NCI-H2227 (cell line): ENCODE measurements at regions not wholly inside any gene's neighbourhood (a gene's known extent, or its start where the extent isn't known, plus 50 kb on each side); places are given as distances from the start of the nearest gene placed in this dataset.
"Not testable (repeated sequence)": the region's sequence is repeated elsewhere in the genome, so short reads cannot be mapped to it uniquely, and the experiment has no call there.

Experiments
- DNase-seq: peaks from one replicate; lab custom pipeline; 2025; ENCODE audit not compliant: unreplicated experiment; lab: John Stamatoyannopoulos, UW

DNA sequence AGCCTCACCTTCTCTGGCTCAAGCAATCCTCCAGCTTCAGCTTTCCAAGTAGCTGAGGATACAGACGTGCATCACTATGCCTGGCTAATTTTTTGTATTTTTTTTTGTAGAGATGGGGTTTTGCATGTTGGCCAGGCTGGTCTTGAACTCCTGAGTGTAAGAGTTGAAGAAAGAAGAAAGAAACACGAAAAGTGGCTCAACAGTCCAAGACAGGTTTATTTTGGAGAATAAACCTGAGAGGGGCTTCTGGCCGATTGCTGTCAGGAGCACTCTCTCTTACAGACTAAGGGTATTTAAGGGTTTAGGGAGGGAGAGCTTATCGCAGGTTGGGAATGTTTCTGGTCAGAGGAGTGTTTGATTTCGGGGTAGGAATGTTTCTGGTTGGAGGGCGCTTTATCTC lies 75.9 kb downstream of the RRM2 start:
- not testable (repeated sequence) for DNase-seq

DNA sequence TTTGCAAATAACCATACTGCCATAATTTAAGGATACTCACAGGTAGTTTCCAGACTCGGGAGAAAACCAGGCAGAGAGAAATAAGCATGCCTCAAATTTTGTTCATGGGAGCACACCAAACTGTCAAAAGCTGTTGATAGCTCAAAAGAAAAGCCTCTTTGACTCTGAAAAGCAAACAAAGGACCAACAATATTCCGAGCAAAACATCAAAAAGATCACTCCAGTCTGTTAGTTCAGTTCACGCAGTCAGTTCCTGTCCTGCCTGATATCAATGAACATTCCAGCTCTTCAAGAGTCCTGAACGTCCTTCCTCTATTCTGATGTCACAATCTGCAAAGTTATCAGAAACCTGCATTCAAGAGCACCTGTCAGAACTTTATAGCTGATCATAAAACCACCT lies 78.7 kb downstream of the RRM2 start:
- DNase-seq = no peak

DNA sequence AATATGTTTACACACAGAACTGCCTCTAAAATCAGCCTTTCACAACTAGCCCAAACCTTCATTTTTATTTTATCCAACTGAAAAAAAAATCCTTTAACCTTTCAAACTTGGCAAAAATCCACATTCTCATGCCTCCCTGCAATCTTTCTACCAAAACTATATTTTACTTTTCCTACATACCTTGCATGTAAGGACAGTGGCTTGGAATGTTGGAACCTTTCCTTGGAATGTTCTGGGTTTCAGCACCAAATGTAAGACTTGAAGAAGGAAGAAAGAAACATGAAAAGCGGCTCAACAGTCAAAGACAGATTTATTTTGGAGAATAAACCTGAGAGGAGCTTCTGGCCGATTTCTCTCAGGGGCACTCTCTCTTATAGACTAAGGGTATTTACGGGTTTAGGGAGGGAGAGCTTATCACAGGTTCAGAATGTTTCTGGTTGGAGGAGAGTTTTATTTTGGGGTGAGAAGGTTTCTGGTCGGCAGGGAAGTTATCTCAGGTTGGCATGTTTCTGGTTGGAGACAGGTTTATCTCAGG lies 79.7 kb downstream of the RRM2 start:
- DNase-seq = no peak

DNA sequence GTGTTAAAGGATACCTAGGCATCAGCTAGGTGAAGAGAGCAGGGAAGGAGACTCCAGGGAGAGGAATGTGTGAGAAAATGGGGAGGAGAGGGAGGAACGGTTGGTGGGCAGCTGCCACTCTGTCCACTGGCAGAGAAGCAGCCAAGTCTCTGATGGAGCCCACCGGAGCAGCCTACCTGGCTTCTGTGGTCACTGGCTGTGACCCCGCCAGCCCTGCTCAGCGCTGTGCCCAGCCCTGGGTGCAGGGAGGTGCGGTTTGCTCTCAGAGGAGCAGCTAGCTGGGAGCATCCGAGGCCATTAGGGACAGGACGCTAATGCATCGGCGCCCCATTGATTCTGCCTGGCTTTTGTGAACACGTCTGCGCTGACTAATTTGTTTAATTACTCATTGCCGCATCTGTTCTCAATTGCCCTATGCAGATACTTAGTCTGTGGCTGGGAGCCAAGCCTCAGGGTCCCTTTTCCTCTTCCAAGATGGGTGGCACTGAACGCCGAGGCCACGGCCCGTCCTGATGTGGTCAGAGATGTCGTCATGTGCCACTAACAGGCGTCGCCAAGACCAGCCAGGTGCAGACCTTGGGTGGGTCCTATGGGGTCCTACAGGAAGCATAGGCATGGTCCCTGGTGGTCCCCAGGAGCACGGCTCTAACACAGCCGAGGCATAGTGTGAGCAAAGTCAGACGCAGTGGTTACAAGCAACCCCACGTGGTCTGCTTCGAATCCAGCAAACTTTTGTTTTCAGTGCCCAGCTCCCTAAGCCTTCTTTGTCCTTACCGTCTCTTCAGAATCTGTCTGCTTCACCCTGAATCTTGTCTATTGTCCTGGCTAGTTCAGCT lies 82.0 kb downstream of the RRM2 start:
- no peak for DNase-seq

DNA sequence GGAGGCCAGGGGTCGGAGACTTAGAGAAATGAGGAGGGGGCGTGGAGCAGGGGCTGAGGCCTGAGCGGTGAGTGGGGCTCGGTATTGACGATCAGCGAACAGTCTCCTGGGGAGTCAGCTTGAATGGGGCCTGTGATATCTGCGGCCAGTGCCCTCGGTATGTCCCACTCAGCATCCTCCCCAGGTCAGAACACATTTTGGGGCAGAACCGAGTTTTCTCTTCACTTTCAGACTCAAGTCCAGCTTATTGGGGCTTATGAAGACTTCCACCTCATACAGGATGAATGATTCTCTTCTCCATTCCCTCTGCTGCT lies 82.6 kb downstream of the RRM2 start:
- DNase-seq = no peak

DNA sequence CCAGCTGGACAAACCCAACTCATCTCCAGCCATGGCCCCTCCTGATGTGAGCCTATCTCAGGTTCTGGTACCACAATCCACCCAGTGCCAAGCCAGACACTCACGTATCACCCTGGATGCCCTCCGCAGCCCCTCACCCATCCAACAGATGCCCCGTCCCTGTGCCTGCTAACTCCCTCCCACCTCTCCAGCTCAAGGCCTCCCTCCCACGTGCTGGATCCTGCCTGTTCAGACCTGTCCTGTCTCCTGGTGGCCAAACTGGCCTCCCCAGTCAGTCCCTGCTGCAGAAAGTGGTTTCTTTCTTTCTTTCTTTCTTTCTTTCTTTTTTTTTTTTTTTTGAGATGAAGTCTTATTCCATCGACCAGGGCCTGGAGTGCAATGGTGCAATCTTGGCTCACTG lies 86.2 kb downstream of the RRM2 start:
- DNase-seq = no peak

DNA sequence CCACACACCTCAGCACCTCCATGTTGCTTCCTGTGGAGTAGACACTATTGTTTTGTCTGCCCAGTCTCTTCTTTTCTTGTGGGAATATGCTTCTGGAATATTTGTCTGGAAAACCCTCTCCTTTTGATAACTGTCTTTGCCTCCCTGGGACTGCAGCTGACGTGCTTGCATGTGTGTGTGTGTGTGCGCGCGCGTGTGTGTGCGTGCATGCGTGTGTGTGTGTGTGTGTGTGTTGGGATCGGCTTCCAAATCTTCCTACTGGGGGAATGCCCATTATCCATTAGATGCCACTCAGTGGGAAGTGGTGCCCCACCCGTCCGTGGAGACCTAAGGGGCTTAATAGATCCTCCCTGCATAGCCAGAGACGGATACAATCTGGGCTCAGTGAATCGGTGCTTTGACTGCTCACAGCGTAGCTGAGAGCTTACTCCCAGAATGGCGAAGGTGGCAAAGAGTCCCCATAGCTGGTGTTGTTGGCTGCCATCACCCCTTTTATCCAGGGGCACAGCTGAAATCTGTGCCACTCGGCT lies 86.9 kb downstream of the RRM2 start:
- DNase-seq = no peak

DNA sequence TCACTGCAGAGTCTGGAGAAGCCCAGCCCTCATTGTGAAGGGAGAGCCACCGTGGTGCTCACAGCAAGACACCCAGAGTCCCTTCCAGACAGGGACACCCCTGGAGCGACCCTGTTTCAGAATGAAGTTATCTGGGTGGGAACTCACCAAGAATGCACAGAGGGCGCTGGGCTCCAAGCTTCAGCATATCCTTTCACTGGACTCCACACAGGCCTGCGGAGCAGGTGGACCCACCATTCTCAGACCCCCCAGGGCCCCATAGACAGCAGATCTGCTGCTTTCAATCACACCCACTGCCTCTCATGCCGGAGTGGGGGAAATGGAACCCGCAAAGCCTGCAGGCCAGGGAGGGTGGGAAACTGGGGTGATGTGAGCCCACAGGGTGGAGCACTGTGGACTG lies 87.8 kb downstream of the RRM2 start:
- no peak for DNase-seq

DNA sequence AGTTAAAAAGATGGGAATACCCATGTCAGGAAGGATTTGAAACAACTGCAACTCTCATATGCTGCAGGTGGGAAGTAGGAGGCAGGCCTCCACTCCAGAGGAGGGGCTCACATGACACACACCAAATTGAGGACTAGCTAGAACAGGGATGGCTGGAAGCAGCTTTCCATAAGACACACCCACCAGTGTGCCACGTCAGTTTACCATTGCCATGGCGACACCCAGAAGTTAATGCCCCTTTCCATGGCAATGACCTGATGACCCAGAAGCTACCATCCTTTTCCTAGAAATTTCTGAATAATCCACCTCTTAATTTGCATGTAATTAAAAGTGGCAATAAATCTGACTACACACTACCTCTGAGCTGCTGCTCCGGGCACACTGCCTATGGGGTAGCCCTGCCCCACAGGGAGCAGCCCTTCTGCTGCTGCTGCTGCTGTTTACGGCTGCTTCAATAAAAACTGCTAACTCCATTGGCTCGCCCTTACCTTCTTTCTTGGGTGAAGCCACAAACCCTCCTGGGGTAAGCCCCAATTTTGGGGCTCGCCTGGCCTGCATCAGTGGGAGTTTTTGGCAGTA lies 89.4 kb downstream of the RRM2 start:
- DNase-seq = peak; percentile 14

DNA sequence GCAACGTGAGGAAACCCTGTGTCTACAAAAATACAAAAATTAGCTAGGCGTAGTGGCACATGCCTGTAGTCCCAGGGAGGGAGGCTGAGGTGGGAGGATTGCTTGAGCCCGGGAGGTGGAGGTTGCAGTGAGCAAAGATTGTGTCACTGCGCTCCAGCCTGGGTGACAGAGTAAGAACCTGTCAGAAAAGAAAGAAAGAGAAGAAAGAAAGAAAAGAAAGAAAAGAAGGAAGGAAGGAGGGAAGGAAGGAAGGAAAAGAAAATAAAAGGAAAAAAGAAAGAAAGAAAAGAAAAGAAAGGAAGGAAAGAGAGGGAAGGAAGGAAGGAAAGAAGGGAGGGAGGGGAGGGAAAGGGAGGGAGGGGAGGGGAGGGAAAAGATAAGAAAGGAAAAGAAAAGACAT lies 89.9 kb upstream of the HPCAL1 start:
- DNase-seq = no peak

DNA sequence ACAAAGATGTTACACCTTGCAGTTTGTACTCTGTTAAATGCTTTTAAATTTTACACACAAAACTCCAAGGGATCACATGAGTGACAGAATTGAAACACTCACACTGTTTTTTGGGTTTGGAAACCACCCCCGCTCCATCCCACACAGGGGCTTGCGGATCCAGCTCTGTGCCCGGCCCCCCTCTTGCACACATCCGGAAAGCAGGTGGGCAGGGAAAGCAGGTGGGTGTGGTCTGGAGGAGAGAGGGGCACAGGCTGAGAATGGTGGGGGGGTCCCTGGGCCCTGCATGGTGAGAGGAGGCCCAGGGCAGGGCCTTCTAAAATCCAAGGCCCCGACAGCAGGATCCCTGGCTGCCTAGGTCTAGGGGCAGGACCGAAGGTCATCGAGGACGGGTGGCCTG lies 88.5 kb upstream of the HPCAL1 start:
- DNase-seq = no peak

DNA sequence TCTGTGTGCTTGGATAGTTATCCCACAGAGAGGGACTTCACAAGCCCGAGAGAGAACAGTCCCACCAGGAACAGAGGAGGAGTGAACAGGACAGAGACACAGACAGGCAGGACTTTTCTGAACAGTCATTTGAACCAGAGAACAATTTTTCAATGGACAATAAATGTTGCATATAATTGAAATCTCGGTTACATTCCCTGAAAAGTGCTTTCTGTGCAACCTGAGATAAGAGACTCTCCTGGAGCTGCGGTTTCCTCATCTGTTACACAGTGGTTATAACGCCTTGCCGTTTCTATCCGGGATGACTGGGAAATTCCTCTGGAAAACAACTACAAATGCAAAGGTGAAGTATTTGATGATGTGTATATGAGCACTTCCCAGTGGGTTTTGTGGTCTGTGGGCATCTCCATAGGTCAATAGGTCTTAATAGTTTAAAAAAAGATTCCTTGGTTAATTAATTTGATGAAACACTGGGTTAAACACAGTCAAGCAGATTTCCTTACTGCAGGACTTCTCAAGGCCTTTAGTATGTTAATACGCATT lies 87.2 kb upstream of the HPCAL1 start:
- DNase-seq = no peak

DNA sequence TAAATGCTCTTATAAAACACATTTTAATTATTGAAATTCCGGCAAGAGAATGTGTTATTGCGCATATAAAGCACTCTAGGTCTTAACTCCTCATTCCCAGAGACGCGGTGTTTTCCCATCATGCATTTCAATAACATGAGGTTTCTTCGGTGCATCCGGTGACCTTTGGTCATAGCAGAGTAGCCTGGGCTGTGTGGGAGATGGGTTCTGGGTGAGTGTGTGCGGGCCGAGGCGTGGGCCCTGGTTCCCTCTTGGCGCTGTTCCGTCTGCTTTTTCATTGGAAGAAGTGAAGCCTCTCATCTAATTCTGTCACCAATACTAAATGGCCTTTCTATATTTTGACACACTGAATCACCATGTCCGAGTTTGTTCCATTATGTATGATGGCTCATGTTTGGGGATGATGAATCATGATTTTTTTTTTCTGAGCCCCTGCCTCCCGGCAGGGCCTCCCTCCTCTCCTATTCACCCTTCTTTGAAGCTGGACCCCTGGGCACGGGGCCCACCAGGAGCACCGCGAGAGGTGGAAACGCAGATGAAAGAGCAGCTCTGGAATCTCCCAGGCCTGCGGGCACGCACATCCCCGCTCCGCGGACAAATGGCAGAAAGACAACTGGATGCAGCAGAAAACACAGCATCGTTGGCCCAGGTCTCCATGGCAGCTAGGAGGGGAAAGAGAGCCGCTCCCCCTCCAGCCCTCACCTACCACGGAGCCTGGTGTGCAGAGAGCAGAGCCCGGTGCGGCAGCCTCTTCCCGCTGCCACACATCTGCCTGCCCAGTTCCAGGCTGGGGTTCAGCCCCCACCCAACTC lies 85.8 kb upstream of the HPCAL1 start:
- no peak for DNase-seq

DNA sequence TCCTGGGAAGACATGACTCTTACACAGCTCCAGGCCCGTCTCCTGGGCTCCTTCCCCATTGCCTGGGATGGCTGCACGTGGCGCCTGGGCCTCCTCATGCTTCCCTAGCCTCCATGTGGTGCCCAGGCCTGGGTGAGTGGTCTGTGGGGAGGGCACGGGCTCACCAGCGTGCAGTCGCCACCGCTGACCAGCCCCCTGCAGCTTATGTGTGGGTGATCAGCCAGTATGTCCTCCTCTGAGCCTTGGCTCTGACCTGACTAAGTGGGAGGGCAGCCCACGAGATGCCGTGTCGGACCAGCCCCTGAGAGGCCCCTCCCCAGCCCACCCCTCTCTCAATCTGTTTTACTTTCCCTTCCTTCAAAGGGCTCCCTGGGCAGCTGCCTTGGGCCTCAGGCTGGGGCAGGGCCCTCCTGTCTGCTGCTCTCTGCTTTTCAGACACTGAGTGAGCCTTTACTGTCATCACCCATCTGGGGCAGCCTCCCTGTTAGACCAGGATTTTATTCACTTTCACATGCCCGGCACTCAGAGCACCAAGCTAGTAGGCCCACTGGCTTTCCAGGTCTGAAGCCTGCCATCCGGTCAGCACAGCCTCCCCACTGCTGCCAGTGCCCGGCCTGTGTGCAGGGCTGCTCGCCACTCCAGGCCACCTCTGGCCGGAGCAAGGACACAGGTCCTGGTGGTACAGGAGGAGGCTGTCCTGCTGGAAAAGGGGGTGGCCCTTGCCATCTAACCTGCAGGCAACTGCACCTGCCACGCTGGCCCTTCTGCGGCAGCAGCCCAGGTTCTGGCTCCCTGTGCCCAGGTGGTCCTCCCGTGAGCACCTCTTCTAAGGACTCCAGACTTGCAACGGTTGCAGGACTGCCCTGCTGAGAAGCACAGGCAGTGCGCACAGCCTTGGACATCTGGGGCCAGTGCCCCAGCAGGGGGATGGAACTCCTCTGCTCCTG lies 84.9 kb upstream of the HPCAL1 start:
- DNase-seq = no peak

DNA sequence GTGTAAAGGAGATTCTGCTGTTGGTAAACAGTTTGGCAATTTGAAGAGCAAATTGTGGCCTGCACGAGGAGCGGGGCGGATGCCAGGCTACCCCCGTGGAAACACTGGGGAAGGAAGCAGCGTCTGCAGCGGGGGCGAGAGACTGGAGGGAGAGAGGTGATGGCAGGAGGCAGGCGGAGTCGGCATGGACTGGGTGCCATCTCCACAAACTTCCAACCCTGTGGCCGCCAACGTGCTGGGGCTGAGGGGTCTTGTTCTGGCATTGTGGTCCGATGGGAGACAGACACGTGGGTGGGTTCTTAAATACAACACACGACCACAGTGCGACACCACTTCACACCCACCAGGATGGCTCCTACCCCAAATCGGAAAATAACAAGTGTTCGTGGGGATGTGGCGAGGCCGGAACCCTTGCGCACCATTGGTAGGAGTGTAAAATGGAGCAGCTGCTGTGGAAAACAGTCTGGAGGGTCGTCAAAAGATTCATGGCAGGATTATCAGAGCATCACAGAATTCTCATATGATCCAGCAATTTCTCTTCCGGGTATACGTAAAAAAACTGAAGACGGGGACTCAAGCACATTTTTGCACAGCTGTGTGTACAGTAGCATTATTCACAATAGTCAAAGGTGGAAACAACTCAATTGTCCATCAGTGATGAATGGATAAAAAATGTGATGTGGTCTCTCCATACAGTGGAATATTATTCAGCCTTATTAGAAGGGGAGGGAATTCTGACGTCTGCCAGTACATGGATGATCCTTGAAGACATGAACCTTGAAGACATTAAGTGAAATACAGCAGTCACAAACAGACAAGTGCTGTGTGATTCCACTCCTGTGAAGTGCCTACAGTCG lies 82.4 kb upstream of the HPCAL1 start:
- peak; percentile 49 for DNase-seq

DNA sequence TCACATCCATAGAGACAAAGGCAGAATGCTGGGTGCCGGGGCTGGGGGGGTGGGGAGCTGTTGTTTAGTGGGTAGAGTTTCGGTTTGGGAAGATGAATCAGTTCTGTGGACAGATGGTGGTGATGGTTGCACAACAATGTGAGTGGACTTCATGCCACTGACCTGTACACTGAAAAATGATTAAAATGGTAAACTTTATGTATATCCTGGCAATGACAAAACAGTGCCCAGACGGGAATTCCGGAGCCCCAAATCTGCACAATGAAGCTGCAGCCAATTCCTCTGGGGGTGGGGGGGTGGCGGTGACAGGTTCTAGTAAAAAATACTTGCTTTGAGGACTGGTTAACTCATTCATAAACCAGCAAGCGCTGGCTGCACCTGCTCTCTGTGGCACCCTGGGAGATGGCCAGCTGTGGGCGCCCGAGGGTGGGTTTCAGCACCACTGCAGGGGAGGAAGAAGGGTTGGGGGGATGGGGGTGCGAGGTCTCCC lies 81.8 kb upstream of the HPCAL1 start:
- DNase-seq = no peak

DNA sequence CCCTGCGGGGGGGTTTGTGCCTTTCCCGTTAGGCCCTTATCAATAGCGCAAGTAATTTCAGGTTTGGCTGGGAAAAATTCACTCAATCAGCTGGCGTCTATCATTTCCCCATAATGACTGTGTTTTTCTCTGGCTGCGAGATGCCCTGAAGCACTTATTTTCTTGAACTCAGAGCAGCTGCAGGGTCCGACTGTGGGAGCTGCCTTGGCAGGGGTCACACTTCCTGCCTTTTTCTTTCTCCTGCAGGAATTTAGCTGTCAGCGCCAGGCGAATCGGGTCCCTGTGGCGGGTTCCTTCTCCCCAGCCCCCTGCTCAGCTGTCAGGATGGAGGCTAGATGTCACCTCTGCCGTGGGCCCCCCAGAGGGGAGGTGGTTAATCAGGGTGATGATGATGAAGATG lies 81.3 kb upstream of the HPCAL1 start:
- peak; percentile 87 for DNase-seq

DNA sequence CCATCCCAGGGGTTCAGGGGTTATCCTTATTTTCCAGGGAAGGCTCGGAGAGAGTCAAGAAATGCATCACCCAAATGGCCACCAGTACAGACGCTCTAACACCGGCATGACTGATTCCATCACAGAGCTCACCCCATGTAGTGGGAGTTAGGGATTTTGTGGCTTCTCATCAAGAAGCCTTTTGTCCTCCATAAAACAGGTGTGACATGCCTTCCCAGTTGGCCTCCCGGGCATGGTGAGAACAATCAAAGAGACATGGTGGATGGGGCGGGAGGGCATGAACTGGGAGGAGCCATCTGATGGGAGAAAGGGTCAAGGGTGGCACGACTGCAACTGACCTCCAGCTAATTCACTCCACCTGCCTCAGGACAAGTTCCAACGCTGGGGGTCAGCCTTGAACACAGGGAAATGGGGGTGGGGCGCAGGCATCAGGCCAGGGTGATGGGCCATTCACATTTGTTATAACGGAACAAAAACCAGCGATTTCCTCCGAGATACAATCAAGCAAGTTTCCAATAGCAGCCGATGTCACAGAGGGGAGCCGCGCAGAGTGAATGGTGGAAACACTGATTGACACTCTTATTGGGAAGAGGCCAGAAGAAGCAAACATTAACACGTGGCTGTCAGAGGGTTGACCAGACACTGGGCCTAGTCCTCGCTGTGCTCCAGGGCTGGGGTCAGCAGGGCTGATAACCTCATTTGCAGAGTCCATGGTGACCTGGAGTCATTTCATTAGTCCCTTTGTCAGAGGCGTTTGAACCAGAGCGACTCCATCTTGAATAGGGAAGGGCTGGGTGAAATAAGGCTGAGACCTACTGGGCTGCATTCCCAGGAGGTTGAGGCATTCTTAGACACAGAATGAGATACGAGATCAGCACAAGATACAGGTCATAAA lies 80.5 kb upstream of the HPCAL1 start:
- peak; percentile 64 for DNase-seq
